HepG2 (cell line): ENCODE measurements at regions not wholly inside any gene's neighbourhood (a gene's known extent, or its start where the extent isn't known, plus 50 kb on each side); places are given as distances from the start of the nearest gene placed in this dataset.

ENCODE experiments used
- BHLHE40 ChIP-seq: IDR thresholded peaks from 2 replicates; pipeline ENCODE4 v1.6.1; 2011; ENCODE audit warnings: low read length, improper control_type of control experiment
- RAD51 ChIP-seq: fragments of 450-650 bp; IDR thresholded peaks from 2 replicates; pipeline ENCODE4 v1.6.1; 2016; ENCODE audit warnings: borderline replicate concordance
- SOX6 ChIP-seq, 2 experiments: fragments of 450-650 bp in 1 of 2; sonication (generic) in 1 of 2; formaldehyde crosslinking in 1 of 2; IDR thresholded peaks; 2 replicates each; pipeline versions ENCODE4 v1.4.0 to v1.6.1; 2017 to 2020; ENCODE audit warnings: antibody characterized with exemption in 1 of 2, mild to moderate bottlenecking in 1 of 2, missing genetic modification reagents in 1 of 2
- TCF12 ChIP-seq, 2 experiments: fragments of 450-650 bp in 1 of 2; sonication (generic) in 1 of 2; formaldehyde crosslinking in 1 of 2; IDR thresholded peaks; 2 replicates each; pipeline versions ENCODE4 v1.6.1 to v1.8.0; 2017 to 2022; ENCODE audit warnings: antibody characterized with exemption in 1 of 2, mild to moderate bottlenecking in 1 of 2, missing genetic modification reagents in 1 of 2, moderate library complexity in 1 of 2
- ZNF550 ChIP-seq: sonication (generic); formaldehyde crosslinking; IDR thresholded peaks from 2 replicates; pipeline ENCODE4 v1.4.0; 2020; ENCODE audit warnings: mild to moderate bottlenecking, missing genetic modification reagents, borderline replicate concordance
- TF ChIP-seq, protein P1 (sequence below): sonication (generic); formaldehyde crosslinking; IDR thresholded peaks from 2 replicates; pipeline ENCODE4 v1.5.0; 2020; ENCODE audit warnings: mild to moderate bottlenecking, missing genetic modification reagents, moderate library complexity
- TF ChIP-seq, protein P2 (sequence below): sonication (generic); formaldehyde crosslinking; IDR thresholded peaks from 2 replicates; pipeline ENCODE4 v1.4.0; 2020; ENCODE audit warnings: missing genetic modification reagents, borderline replicate concordance

DNA sequence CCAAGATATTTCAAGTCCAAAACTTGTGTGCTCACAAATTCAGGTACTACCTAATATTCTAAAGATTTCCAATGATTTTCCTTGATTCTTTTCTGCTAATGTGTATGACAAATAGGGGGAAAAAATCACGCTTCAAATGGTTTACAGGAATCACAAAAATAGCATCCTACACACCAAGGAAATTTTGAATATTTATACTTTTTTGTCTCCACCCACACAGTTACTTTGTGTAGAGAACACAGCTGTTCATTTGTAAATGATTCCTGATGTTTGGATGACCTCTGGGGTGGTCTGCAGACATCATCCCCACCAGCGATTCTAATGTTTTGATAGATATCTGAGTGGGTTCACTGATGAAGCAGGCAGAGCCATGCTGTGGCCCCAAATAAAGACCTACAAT lies 260.6 kb upstream of the NCKAP5 start:
- no peak for TF ChIP-seq TCF12 (IDR thresholded peaks at IDR 0.05)
- TF ChIP-seq TCF12 (CRISPR knock-in tag; IDR thresholded peaks at IDR 0.05), result no peak
- no peak for TF ChIP-seq SOX6 (IDR thresholded peaks at IDR 0.05)
- no peak for TF ChIP-seq SOX6 (CRISPR knock-in tag; IDR thresholded peaks at IDR 0.05)
- TF ChIP-seq, protein P1, sequence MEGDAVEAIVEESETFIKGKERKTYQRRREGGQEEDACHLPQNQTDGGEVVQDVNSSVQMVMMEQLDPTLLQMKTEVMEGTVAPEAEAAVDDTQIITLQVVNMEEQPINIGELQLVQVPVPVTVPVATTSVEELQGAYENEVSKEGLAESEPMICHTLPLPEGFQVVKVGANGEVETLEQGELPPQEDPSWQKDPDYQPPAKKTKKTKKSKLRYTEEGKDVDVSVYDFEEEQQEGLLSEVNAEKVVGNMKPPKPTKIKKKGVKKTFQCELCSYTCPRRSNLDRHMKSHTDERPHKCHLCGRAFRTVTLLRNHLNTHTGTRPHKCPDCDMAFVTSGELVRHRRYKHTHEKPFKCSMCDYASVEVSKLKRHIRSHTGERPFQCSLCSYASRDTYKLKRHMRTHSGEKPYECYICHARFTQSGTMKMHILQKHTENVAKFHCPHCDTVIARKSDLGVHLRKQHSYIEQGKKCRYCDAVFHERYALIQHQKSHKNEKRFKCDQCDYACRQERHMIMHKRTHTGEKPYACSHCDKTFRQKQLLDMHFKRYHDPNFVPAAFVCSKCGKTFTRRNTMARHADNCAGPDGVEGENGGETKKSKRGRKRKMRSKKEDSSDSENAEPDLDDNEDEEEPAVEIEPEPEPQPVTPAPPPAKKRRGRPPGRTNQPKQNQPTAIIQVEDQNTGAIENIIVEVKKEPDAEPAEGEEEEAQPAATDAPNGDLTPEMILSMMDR (CRISPR knock-in tag), result no peak
- TF ChIP-seq RAD51, result no peak
- TF ChIP-seq BHLHE40, result no peak
- TF ChIP-seq, protein P2, sequence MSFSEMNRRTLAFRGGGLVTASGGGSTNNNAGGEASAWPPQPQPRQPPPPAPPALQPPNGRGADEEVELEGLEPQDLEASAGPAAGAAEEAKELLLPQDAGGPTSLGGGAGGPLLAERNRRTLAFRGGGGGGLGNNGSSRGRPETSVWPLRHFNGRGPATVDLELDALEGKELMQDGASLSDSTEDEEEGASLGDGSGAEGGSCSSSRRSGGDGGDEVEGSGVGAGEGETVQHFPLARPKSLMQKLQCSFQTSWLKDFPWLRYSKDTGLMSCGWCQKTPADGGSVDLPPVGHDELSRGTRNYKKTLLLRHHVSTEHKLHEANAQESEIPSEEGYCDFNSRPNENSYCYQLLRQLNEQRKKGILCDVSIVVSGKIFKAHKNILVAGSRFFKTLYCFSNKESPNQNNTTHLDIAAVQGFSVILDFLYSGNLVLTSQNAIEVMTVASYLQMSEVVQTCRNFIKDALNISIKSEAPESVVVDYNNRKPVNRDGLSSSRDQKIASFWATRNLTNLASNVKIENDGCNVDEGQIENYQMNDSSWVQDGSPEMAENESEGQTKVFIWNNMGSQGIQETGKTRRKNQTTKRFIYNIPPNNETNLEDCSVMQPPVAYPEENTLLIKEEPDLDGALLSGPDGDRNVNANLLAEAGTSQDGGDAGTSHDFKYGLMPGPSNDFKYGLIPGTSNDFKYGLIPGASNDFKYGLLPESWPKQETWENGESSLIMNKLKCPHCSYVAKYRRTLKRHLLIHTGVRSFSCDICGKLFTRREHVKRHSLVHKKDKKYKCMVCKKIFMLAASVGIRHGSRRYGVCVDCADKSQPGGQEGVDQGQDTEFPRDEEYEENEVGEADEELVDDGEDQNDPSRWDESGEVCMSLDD (CRISPR knock-in tag), result no peak
- TF ChIP-seq ZNF550 (CRISPR knock-in tag), result no peak
